Hepatocyte (in vitro differentiated cells): ENCODE measurements at regions not wholly inside any gene's neighbourhood (a gene's known extent, or its start where the extent isn't known, plus 50 kb on each side); places are given as distances from the start of the nearest gene placed in this dataset.

Experiments
- DNase-seq: peaks from one replicate; pipeline ENCODE4 v3.0.0-alpha.2; 2016; ENCODE audit warnings: low spot score
- H2AFZ ChIP-seq: fragments of 200-600 bp; sonication (generic); 2 replicates; pipeline ENCODE4 v1.6.0; 2016; ENCODE audit warnings: antibody characterized with exemption, mild to moderate bottlenecking
- H3K27ac ChIP-seq: fragments of 200-600 bp; sonication (generic); 2 replicates; pipeline ENCODE4 v1.5.1; 2016; ENCODE audit warnings: mild to moderate bottlenecking
- H3K27me3 ChIP-seq: fragments of 200-600 bp; sonication (generic); 2 replicates; pipeline ENCODE4 v1.6.1; 2016
- H3K36me3 ChIP-seq: fragments of 200-600 bp; sonication (generic); replicated peaks from 2 replicates; pipeline ENCODE4 v1.5.1; 2016; ENCODE audit warnings: low read depth; ENCODE audit not compliant: insufficient read depth
- H3K4me1 ChIP-seq: fragments of 200-600 bp; sonication (generic); 2 replicates; pipeline ENCODE4 v1.5.1; 2016; ENCODE audit warnings: mild to moderate bottlenecking, moderate library complexity; ENCODE audit not compliant: insufficient read depth
- H3K4me2 ChIP-seq: fragments of 200-600 bp; sonication (generic); 2 replicates; pipeline ENCODE4 v1.6.0; 2016
- H3K4me3 ChIP-seq: fragments of 200-600 bp; sonication (generic); 2 replicates; pipeline ENCODE4 v1.5.1; 2016; ENCODE audit warnings: mild to moderate bottlenecking
- H3K79me2 ChIP-seq: fragments of 200-600 bp; sonication (generic); 2 replicates; pipeline ENCODE4 v1.6.0; 2017; ENCODE audit warnings: mild to moderate bottlenecking
- H3K9me2 ChIP-seq: fragments of 200-600 bp; sonication (generic); replicated peaks from 2 replicates; pipeline ENCODE4 v1.6.0; 2017; ENCODE audit warnings: mild to moderate bottlenecking; ENCODE audit not compliant: insufficient read depth
- H3K9me3 ChIP-seq: fragments of 200-600 bp; sonication (generic); 2 replicates; pipeline ENCODE4 v1.5.1; 2016; ENCODE audit warnings: low read depth, mild to moderate bottlenecking
- H4K20me1 ChIP-seq: fragments of 200-600 bp; sonication (generic); 2 replicates; pipeline ENCODE4 v1.6.0; 2016; ENCODE audit warnings: mild to moderate bottlenecking; ENCODE audit not compliant: insufficient read depth, poor library complexity, severe bottlenecking
- CTCF ChIP-seq: fragments of 200-600 bp; sonication (generic); IDR thresholded peaks from 2 replicates; pipeline ENCODE4 v1.5.1; 2016; ENCODE audit warnings: antibody characterized with exemption, mild to moderate bottlenecking; ENCODE audit not compliant: poor library complexity
- EZH2 ChIP-seq: fragments of 200-600 bp; sonication (generic); IDR thresholded peaks from 2 replicates; pipeline ENCODE4 v1.6.1; 2016; ENCODE audit warnings: antibody characterized with exemption, mild to moderate bottlenecking, borderline replicate concordance
- EZH2phosphoT487 ChIP-seq: fragments of 200-600 bp; sonication (generic); IDR thresholded peaks from one replicate; pipeline ENCODE4 v1.6.1; 2018; ENCODE audit warnings: antibody characterized with exemption, mild to moderate bottlenecking, low read depth, moderate library complexity; ENCODE audit not compliant: unreplicated experiment, severe bottlenecking
- WGBS: methylation state at CpG from one replicate; pipeline ENCODE4 v1.1.6; 2016; ENCODE audit warnings: low lambda C conversion rate; ENCODE audit errors: missing lambda C conversion rate; 5-methylcytosine and 5-hydroxymethylcytosine counted together

- Histone ChIP-seq H4K20me1 (no peaks in the 10 kb centered on the region), H3K4me2 (no peak overlapping the region), H3K9me2 (no peaks in the 10 kb centered on the region), H3K36me3 (no peaks in the 10 kb centered on the region), H3K4me1 (no peaks in the 10 kb centered on the region), H3K27me3 (no peaks in the 10 kb centered on the region), H3K9me3 (no peaks in the 10 kb centered on the region), H3K79me2 (no peaks in the 10 kb centered on the region), H3K4me3 (no peak overlapping the region), H2AFZ (no peak overlapping the region), H3K27ac (no peak overlapping the region)
- WGBS = 96% methylated on average over 15 of the region's 15 CpGs
- DNase-seq = no peak
- TF ChIP-seq EZH2 (no peak), EZH2phosphoT487 (no peak), CTCF (no peak)
Measured at GRCh38 chr10:3236644-3237404, 64.2 kb upstream of the PITRM1 start.

DNA sequence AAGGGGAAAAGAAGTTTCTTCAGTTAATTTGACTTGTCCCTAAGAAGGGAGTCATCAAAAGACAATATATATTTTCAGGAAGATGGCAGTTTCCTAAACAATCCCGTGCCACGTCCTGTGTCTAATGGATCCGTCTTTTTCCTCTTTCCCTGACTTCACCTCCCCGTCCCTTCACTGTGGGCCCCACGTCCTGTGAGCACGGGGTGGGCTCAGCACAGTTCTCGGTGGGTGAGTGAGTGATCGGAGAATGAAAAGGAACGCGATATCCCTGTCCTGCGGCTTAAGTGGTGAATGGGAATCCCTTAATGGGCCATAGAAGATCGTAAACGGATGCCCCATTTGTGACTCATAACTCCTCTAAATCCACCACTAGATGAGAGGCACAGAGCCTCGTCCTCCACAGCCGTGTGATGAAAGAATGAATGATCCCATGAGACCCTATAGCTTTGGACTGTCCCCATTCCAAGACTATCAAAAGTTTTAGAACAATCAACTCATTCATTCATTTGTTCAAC is 63.5 kb upstream of the PITRM1 start:
- Histone ChIP-seq H3K4me1 (no peaks in the 10 kb centered on the region), H3K27ac (no peak overlapping the region), H3K79me2 (no peaks in the 10 kb centered on the region), H3K36me3 (no peaks in the 10 kb centered on the region), H4K20me1 (no peaks in the 10 kb centered on the region), H3K9me3 (no peaks in the 10 kb centered on the region), H2AFZ (no peak overlapping the region), H3K4me2 (no peak overlapping the region), H3K27me3 (no peaks in the 10 kb centered on the region), H3K4me3 (no peak overlapping the region), H3K9me2 (no peaks in the 10 kb centered on the region)
- 51% methylated on average over 15 of the region's 15 CpGs for WGBS
- TF ChIP-seq CTCF (no peak), EZH2phosphoT487 (no peak), EZH2 (no peak)
- no peak for DNase-seq

- Histone ChIP-seq H3K9me2 (no peaks in the 10 kb centered on the region), H4K20me1 (no peaks in the 10 kb centered on the region), H3K4me1 (no peaks in the 10 kb centered on the region), H3K9me3 (no peaks in the 10 kb centered on the region), H3K4me3 (no peak overlapping the region), H3K27ac (no peak overlapping the region), H3K36me3 (no peaks in the 10 kb centered on the region), H3K4me2 (no peak overlapping the region), H3K27me3 (no peaks in the 10 kb centered on the region), H3K79me2 (no peaks in the 10 kb centered on the region), H2AFZ (no peak overlapping the region)
- no peak for TF ChIP-seq EZH2phosphoT487
- 92% methylated on average over 10 of the region's 10 CpGs for WGBS
- no peak for DNase-seq
Measured at GRCh38 chr10:3235395-3235794, 62.8 kb upstream of the PITRM1 start.

GRCh38 chr10:3233486-3233990 is 61.0 kb upstream of the PITRM1 start:
- Histone ChIP-seq H3K4me2 (no peak overlapping the region), H4K20me1 (no peaks in the 10 kb centered on the region), H3K36me3 (no peaks in the 10 kb centered on the region), H3K27me3 (no peaks in the 10 kb centered on the region), H3K4me3 (no peak overlapping the region), H3K9me2 (no peaks in the 10 kb centered on the region), H3K79me2 (no peaks in the 10 kb centered on the region), H3K4me1 (no peaks in the 10 kb centered on the region), H3K27ac (no peak overlapping the region), H2AFZ (no peak overlapping the region), H3K9me3 (no peaks in the 10 kb centered on the region)
- TF ChIP-seq EZH2phosphoT487 (no peak), CTCF (no peak), EZH2 (no peak)
- no peak for DNase-seq
- WGBS = 91% methylated on average over 5 of the region's 5 CpGs
